Prostate gland (tissue), 2 donors: ENCODE measurements at regions not wholly inside any gene's neighbourhood (a gene's known extent, or its start where the extent isn't known, plus 50 kb on each side); places are given as distances from the start of the nearest gene placed in this dataset.
A peak's percentile ranks its signal among the peaks of the same experiment; 100 is the strongest.

ENCODE experiments used
- DNase-seq: peaks from one replicate; pipeline ENCODE4 v3.0.0-alpha.2; 2019; ENCODE audit warnings: low spot score
- H3K27ac ChIP-seq, 2 donors: fragments of 200-600 bp; sonication (generic); 2 replicates each; pipeline ENCODE4 v1.5.1; 2017 to 2019
- H3K27me3 ChIP-seq: fragments of 200-600 bp; sonication (generic); replicated peaks from 2 replicates; pipeline ENCODE4 v1.5.1; 2019; ENCODE audit not compliant: insufficient read depth
- H3K36me3 ChIP-seq, 2 donors: fragments of 200-600 bp; sonication (generic); 1 replicate in 1 of 2; 2 replicates in 1 of 2; pipeline versions ENCODE4 v1.5.1 to v1.8.1; 2017 to 2019
- H3K4me1 ChIP-seq: fragments of 200-600 bp; sonication (generic); replicated peaks from 2 replicates; pipeline ENCODE4 v1.5.1; 2019
- H3K4me3 ChIP-seq, 2 donors: fragments of 200-600 bp; sonication (generic); 2 replicates each; pipeline ENCODE4 v1.5.1; 2017 to 2019
- H3K9me3 ChIP-seq: fragments of 200-600 bp; sonication (generic); 2 replicates; pipeline ENCODE4 v1.5.1; 2017
- POLR2A ChIP-seq: fragments of 450-650 bp; IDR thresholded peaks from one replicate; pipeline ENCODE4 v1.6.1; 2016; ENCODE audit warnings: antibody characterized with exemption, mild to moderate bottlenecking
- POLR2AphosphoS5 ChIP-seq: sonication (generic); formaldehyde crosslinking; IDR thresholded peaks from one replicate; pipeline ENCODE4 v1.6.1; 2017; ENCODE audit warnings: antibody characterized with exemption
- WGBS: methylation state at CpG from one replicate; pipeline ENCODE4 v1.1.5; 2018; 5-methylcytosine and 5-hydroxymethylcytosine counted together
- intact Hi-C: fragments of 100-400 bp; cut with DNase I; formaldehyde crosslinking; loops from one replicate; pipeline ENCODE4 v1.14.2; 2022
- TF ChIP-seq, protein P1 (sequence below), 4 experiments: fragments of 200-600 bp in 2 of 4; fragments of 450-650 bp in 2 of 4; sonication (generic) in 2 of 4; IDR thresholded peaks; 1 replicate in 3 of 4; 2 replicates in 1 of 4; pipeline ENCODE4 v1.5.1; 2016 to 2019; ENCODE audit warnings: antibody characterized with exemption in 4 of 4, mild to moderate bottlenecking in 2 of 4, moderate library complexity in 2 of 4

DNA sequence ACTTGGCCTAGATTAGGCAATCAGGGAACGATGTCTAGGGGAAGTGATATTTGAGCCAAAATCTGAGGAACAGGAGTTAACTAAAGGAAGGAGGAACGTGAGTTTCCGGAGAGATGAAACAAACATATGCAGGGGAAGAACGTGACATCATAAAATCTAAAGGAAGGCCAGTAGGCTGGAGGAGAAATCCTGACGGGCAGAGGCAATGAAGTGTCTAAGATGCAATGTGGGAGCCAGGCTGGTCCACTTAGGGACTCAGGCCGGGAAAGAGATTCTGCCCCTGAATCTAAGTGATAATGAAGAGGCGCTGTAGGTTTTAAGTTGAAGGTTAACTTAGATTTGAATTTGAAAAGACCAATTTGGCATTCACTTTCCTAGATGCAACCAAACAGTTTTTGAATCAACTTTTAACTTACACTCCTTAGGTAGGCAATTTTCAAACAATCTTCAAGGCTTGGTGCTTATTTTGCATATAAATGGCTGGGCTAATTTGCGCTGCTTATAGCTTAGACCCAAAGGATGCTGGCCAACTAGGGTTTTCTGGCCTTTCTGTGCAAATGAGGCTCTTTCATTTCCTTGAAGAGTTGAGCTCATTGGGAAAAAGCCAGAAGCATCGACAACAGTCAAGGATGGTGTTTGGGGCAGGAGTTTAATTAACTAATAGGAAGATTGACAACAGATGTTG is 221.7 kb downstream of the SOX11 start:
- Histone ChIP-seq H3K9me3 (no peaks in the 10 kb centered on the region), H3K27me3 (no peaks in the 10 kb centered on the region), H3K36me3 (no peaks in the 10 kb centered on the region), H3K4me3 (no peak overlapping the region), H3K27ac (no peak overlapping the region), H3K4me1 (no peaks in the 10 kb centered on the region)
- no peak for DNase-seq
- WGBS = 81% methylated on average over 9 of the region's 9 CpGs
- TF ChIP-seq POLR2AphosphoS5 (no peak), POLR2A (no peak)
- TF ChIP-seq, protein P1, sequence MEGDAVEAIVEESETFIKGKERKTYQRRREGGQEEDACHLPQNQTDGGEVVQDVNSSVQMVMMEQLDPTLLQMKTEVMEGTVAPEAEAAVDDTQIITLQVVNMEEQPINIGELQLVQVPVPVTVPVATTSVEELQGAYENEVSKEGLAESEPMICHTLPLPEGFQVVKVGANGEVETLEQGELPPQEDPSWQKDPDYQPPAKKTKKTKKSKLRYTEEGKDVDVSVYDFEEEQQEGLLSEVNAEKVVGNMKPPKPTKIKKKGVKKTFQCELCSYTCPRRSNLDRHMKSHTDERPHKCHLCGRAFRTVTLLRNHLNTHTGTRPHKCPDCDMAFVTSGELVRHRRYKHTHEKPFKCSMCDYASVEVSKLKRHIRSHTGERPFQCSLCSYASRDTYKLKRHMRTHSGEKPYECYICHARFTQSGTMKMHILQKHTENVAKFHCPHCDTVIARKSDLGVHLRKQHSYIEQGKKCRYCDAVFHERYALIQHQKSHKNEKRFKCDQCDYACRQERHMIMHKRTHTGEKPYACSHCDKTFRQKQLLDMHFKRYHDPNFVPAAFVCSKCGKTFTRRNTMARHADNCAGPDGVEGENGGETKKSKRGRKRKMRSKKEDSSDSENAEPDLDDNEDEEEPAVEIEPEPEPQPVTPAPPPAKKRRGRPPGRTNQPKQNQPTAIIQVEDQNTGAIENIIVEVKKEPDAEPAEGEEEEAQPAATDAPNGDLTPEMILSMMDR (IDR thresholded peaks at IDR 0.05) = no peak
- intact Hi-C loops = no loop called here

DNA sequence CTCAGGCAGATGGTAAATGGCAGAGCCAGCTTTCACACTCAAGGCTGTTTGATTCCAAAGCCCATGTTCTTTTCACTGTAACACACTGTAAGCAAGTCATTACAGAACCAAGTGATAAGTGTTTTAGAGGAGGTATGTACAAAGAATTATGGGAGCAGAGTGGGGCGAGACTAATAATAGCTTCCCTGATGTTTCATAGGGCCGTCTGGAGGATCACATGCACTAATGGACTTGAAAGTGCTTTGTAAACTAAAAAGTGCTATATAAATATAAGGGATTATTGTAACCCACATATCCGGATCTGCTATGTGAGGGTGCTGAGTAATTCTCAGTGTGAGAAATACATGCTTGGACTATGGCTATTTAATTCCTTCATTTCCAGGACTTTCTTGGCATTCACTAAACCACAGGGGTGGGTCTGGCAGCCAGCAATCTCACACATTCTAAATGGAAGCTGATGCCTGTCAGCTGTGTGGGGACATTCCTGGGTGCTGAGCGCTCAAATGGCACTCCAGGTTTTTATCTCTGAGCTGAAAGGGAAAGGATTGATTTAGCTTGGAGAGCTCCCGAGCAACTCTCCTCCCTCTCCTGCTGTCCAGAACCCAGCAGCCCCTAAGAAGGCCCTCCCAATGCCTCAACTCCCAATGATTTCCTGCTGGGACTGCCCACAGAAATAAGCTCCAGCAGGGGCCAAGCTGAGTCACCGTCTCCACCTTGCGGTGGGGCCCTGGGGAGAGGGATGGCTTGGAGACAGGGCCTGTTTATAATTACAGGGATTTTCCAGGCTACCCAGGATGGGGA is 222.8 kb downstream of the SOX11 start:
- Histone ChIP-seq H3K36me3 (no peaks in the 10 kb centered on the region), H3K4me1 (no peaks in the 10 kb centered on the region), H3K9me3 (no peaks in the 10 kb centered on the region), H3K27me3 (no peaks in the 10 kb centered on the region), H3K4me3 (no peak overlapping the region), H3K27ac (no peak overlapping the region)
- WGBS = 43% methylated on average over 7 of the region's 7 CpGs
- no peak for TF ChIP-seq POLR2AphosphoS5
- TF ChIP-seq POLR2A = no peak
- TF ChIP-seq, protein P1 (IDR thresholded peaks at IDR 0.05) = no peak
- intact Hi-C loops = no loop called here
- no peak for DNase-seq

DNA sequence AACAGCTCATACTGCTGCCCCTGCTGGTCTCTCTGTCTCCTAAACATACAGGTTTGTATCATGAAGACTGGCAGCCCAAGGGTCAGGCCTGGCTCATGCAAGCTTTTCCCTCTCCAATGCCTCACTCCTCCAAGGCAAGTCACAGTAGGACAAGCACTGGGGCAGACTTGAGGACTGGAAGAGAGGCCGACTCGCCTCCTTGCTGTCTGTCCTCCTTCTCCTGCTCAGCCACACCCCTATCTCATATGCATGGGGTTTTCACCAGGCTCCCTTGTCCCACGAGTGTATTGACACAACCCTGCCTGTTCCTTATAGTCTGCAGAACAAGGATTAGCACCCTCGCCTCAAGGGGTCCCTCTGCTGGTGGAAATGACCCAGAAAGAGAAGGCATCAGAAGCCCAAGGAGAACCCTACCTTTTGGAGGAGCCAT is 223.7 kb downstream of the SOX11 start:
- intact Hi-C loops = no loop called here
- no peak overlapping the region for H3K27ac ChIP-seq
- no peak overlapping the region for H3K4me3 ChIP-seq
- DNase-seq = no peak
- no peaks in the 10 kb centered on the region for H3K9me3 ChIP-seq
- WGBS = 62% methylated on average over 4 of the region's 4 CpGs
- TF ChIP-seq, protein P1 (IDR thresholded peaks at IDR 0.05) = peak in 2 of 4 experiments; percentile 22 to 24
- TF ChIP-seq POLR2AphosphoS5 = no peak
- H3K27me3 ChIP-seq = no peaks in the 10 kb centered on the region
- no peaks in the 10 kb centered on the region for H3K4me1 ChIP-seq
- no peaks in the 10 kb centered on the region for H3K36me3 ChIP-seq

DNA sequence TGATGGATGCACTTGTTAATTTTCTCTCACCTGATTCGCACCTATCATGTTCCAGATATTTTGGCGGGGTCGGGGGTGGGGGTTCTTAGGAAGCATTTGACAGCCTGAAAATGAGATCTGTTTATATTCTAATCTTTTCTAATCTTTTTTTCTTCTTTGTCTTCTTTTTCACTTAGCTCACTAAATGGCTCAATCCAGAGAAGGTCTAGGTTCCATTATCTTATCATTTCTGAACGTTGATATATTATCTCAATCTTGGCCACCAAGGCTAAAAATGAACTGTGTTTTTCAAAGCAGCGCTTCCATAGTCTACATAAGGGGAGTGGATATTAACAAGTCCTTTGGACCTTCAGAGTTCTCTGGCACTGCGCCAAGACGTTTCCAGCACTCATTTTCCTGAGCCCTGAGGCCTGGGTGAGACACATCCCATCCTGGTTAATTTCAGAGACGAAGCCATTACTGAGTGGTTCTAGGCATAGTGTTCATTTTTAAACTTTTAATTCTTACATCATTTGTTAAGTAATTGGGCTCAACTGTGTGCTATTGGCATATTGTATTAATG is 229.0 kb downstream of the SOX11 start:
- TF ChIP-seq POLR2AphosphoS5 (no peak), POLR2A (no peak)
- TF ChIP-seq, protein P1 (IDR thresholded peaks at IDR 0.05) = no peak
- Histone ChIP-seq H3K9me3 (no peaks in the 10 kb centered on the region), H3K4me3 (no peak overlapping the region), H3K36me3 (no peaks in the 10 kb centered on the region), H3K27ac (no peak overlapping the region), H3K4me1 (no peaks in the 10 kb centered on the region), H3K27me3 (no peaks in the 10 kb centered on the region)
- no peak for DNase-seq
- intact Hi-C loops = no loop called here
- 82% methylated on average over 8 of the region's 8 CpGs for WGBS
